Hepatocyte (in vitro differentiated cells): ENCODE measurements at regions not wholly inside any gene's neighbourhood (a gene's known extent, or its start where the extent isn't known, plus 50 kb on each side); places are given as distances from the start of the nearest gene placed in this dataset.

Experiments used
- CTCF ChIP-seq: fragments of 200-600 bp; sonication (generic); IDR thresholded peaks from 2 replicates; pipeline ENCODE4 v1.5.1; 2016; ENCODE audit warnings: antibody characterized with exemption, mild to moderate bottlenecking; ENCODE audit not compliant: poor library complexity
- EZH2 ChIP-seq: fragments of 200-600 bp; sonication (generic); IDR thresholded peaks from 2 replicates; pipeline ENCODE4 v1.6.1; 2016; ENCODE audit warnings: antibody characterized with exemption, mild to moderate bottlenecking, borderline replicate concordance

GRCh38 chr2:12871694-12872315 is 155.1 kb downstream of the TRIB2 start:
- no peak for TF ChIP-seq EZH2
- no peak for TF ChIP-seq CTCF
